GM12878 (cell line): ENCODE measurements at regions not wholly inside any gene's neighbourhood (a gene's known extent, or its start where the extent isn't known, plus 50 kb on each side); places are given as distances from the start of the nearest gene placed in this dataset.

Experiments used
- ATAC-seq: fragments of 200-7000 bp; cut with Tn5 transposase; 3 replicates; pipeline ENCODE4 v1.9.1; 2020; ENCODE audit warnings: mild to moderate bottlenecking, moderate library complexity
- BruUV-seq: library from RNA; stranded (reverse); fragments of 400-500 nt; replicated peaks from 2 replicates; lab custom pipeline; 2021; lab: Mats Ljungman, UMichigan
- CTCF ChIA-PET: fragments of 300-600 bp; sonication (Branson Sonifier 250); formaldehyde crosslinking; extraction: SDS; loops from one replicate; lab custom pipeline; 2021; ENCODE audit warnings: inconsistent platforms; lab: Yijun Ruan, JAX
- POLR2A ChIA-PET: fragments of 350-600 bp; formaldehyde crosslinking; extraction: SDS; loops from one replicate; lab custom pipeline; 2021; ENCODE audit warnings: inconsistent platforms; lab: Charles Lee
- RAD21 ChIA-PET: fragments of 300-600 bp; sonication (Branson Sonifier 250); formaldehyde crosslinking; loops from one replicate; lab custom pipeline; 2023; ENCODE audit warnings: antibody characterized with exemption; ENCODE audit not compliant: unreplicated experiment; lab: Charles Lee
- SMC1A ChIA-PET: fragments of 300-600 bp; sonication (Branson Sonifier 250); formaldehyde crosslinking; loops from one replicate; lab custom pipeline; 2023; ENCODE audit not compliant: unreplicated experiment, uncharacterized antibody; lab: Charles Lee
- DNase-seq: peaks from one replicate; pipeline ENCODE4 v3.0.0-alpha.2; 2011; ENCODE audit warnings: low read depth, low spot score
- FAIRE-seq: peaks from 3 replicates; lab custom pipeline; 2011; peaks lifted over from hg19 to GRCh38; lab: Jason Lieb, UNC
- H2AFZ ChIP-seq: 2 replicates; pipeline ENCODE4 v1.6.0; 2011; ENCODE audit warnings: low read depth, low read length, control low read depth; ENCODE audit not compliant: control insufficient read depth
- H3K27ac ChIP-seq: 2 replicates; pipeline ENCODE4 v1.5.1; 2011; ENCODE audit warnings: control low read depth; ENCODE audit not compliant: control insufficient read depth, insufficient read depth
- H3K27me3 ChIP-seq, 2 experiments: replicated peaks in 1 of 2; 2 replicates each; pipeline versions ENCODE4 v1.6.0 to v1.6.1; 2011; ENCODE audit warnings: low read length in 1 of 2; ENCODE audit not compliant: control insufficient read depth in 2 of 2, insufficient read depth in 2 of 2
- H3K36me3 ChIP-seq, 2 experiments: 2 replicates each; pipeline ENCODE4 v1.5.1; 2011; ENCODE audit warnings: low read length in 1 of 2; ENCODE audit not compliant: control insufficient read depth in 2 of 2, insufficient read depth in 2 of 2
- H3K4me1 ChIP-seq: 2 replicates; pipeline ENCODE4 v1.6.1; 2011; ENCODE audit warnings: mild to moderate bottlenecking, low read length, moderate library complexity, mixed read lengths; ENCODE audit not compliant: control insufficient read depth, insufficient read depth
- H3K4me2 ChIP-seq: 2 replicates; pipeline ENCODE4 v1.6.0; 2011; ENCODE audit warnings: control low read depth; ENCODE audit not compliant: control insufficient read depth, insufficient read depth
- H3K4me3 ChIP-seq: fragments of 200-600 bp; sonication (generic); 2 replicates; pipeline ENCODE4 v1.5.1; 2016
- H3K79me2 ChIP-seq: 2 replicates; pipeline ENCODE4 v1.6.0; 2011; ENCODE audit warnings: low read length; ENCODE audit not compliant: control insufficient read depth, insufficient read depth
- H3K9ac ChIP-seq: 2 replicates; pipeline ENCODE4 v1.8.0; 2011; ENCODE audit warnings: low read length, control low read depth, mixed read lengths; ENCODE audit not compliant: control insufficient read depth, insufficient read depth
- H3K9me3 ChIP-seq: replicated peaks from 3 replicates; pipeline ENCODE4 v1.5.1; 2011; ENCODE audit warnings: mild to moderate bottlenecking, low read length; ENCODE audit not compliant: control insufficient read depth, insufficient read depth
- H4K20me1 ChIP-seq: 2 replicates; pipeline ENCODE4 v1.6.0; 2011; ENCODE audit not compliant: control insufficient read depth, insufficient read depth
- RELA ChIP-seq: fragments of 450-650 bp; IDR thresholded peaks from 2 replicates; pipeline ENCODE4 v1.8.0; 2014; ENCODE audit warnings: borderline replicate concordance; ENCODE audit not compliant: partially characterized antibody
- SMARCA5 ChIP-seq: fragments of 450-650 bp; IDR thresholded peaks from 2 replicates; pipeline ENCODE4 v1.6.1; 2017; ENCODE audit warnings: mild to moderate bottlenecking
- WRNIP1 ChIP-seq: IDR thresholded peaks from 2 replicates; pipeline ENCODE4 v1.6.1; 2011; ENCODE audit warnings: low read depth, low read length, improper control_type of control experiment, borderline replicate concordance
- ZNF592 ChIP-seq: fragments of 450-650 bp; IDR thresholded peaks from 2 replicates; pipeline ENCODE4 v1.6.1; 2017; ENCODE audit warnings: mild to moderate bottlenecking, moderate library complexity
- WGBS: methylation state at CpG from one replicate; pipeline ENCODE4 v1.1.6; 2016; ENCODE audit warnings: low lambda C conversion rate; ENCODE audit not compliant: insufficient replicate concordance, insufficient coverage; ENCODE audit errors: missing lambda C conversion rate; 5-methylcytosine and 5-hydroxymethylcytosine counted together
- in situ Hi-C: fragments of 300-500 bp; cut with MboI; formaldehyde crosslinking; loops from 9 replicates; pipeline ENCODE4 v1.14.3; 2018; ENCODE audit warnings: mixed read lengths
- intact Hi-C: fragments of 100-400 bp; cut with micrococcal nuclease; formaldehyde crosslinking; loops from one replicate; pipeline ENCODE4 v1.14.2; 2022; ENCODE audit not compliant: unreplicated experiment

DNA sequence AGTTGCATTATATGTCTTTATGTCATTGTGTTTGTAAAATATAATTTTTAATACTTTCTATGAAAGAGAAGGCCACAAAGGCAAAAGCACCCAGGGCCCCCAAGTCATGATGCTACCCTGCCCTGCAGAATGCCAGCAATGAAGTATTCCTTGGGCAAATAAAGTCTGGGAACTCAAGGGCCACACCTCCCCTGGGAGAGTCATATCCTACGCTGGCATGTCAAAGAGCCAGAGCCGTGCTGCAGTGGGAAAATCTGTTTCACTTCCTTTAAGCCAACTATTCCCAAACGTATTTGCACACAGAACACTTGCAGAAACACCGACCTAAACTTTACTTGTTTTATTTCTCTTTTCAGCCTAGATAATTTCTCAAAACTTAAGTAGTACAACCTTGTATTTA, 98.4 kb upstream of the KAZN start:
- Histone ChIP-seq H2AFZ (no peak overlapping the region), H3K4me3 (no peak overlapping the region), H3K27ac (no peak overlapping the region), H3K4me2 (no peak overlapping the region), H3K9me3 (no peaks in the 10 kb centered on the region; the same call in 2 of the 3 replicates), H3K27me3 (no peaks in the 10 kb centered on the region), H4K20me1 (no peaks in the 10 kb centered on the region), H3K9ac (no peak overlapping the region), H3K36me3 (no peaks in the 10 kb centered on the region), H3K79me2 (no peaks in the 10 kb centered on the region), H3K4me1 (no peaks in the 10 kb centered on the region)
- DNase-seq: no peak
- POLR2A ChIA-PET: no interaction called here
- FAIRE-seq: no peak
- in situ Hi-C loops: no loop called here
- TF ChIP-seq ZNF592 (no peak), WRNIP1 (no peak), SMARCA5 (no peak), RELA (no peak)
- intact Hi-C loops: no loop called here
- RAD21 ChIA-PET: no interaction called here
- 21% methylated on average over 4 of the region's 4 CpGs for WGBS
- BruUV-seq: no TSS peak
- SMC1A ChIA-PET: no interaction called here
- ATAC-seq: no peak
- CTCF ChIA-PET: interaction anchor here (0.6 kb wide), 1 partner anchor 111 kb away, joined by 3 read pairs; no protein-coding TSS in a partner anchor
